SK-N-SH treated with all-trans-retinoic acid at 6 μM for 48 hours (cell line): ENCODE measurements at regions not wholly inside any gene's neighbourhood (a gene's known extent, or its start where the extent isn't known, plus 50 kb on each side); places are given as distances from the start of the nearest gene placed in this dataset.

Source experiments
- ATAC-seq: fragments of 200-7000 bp; cut with Tn5 transposase; 3 replicates; pipeline ENCODE4 v1.9.1; 2020; ENCODE audit warnings: mild to moderate bottlenecking, moderate library complexity
- BACH2 ChIP-seq: fragments of 250-450 bp; sonication (Bioruptor Pico); IDR thresholded peaks from 2 replicates; pipeline ENCODE4 v1.9.0; 2021; ENCODE audit warnings: mild to moderate bottlenecking, borderline replicate concordance
- CREB5 ChIP-seq: fragments of 250-450 bp; sonication (Bioruptor Pico); IDR thresholded peaks from 2 replicates; pipeline ENCODE4 v1.5.1; 2020; ENCODE audit warnings: low read depth, mild to moderate bottlenecking, moderate library complexity
- CSRNP3 ChIP-seq: fragments of 250-450 bp; sonication (Bioruptor Pico); IDR thresholded peaks from 2 replicates; pipeline ENCODE4 v1.5.1; 2021; ENCODE audit warnings: mild to moderate bottlenecking, moderate library complexity
- ESRRG ChIP-seq: fragments of 250-450 bp; sonication (Bioruptor Pico); IDR thresholded peaks from 2 replicates; pipeline ENCODE4 v1.6.1; 2021; ENCODE audit warnings: mild to moderate bottlenecking
- GLIS3 ChIP-seq: fragments of 250-450 bp; sonication (Bioruptor Pico); IDR thresholded peaks from 2 replicates; pipeline ENCODE4 v1.5.0; 2020; ENCODE audit warnings: mild to moderate bottlenecking, moderate library complexity
- ISL1 ChIP-seq: fragments of 250-450 bp; sonication (Bioruptor Pico); IDR thresholded peaks from 2 replicates; pipeline ENCODE4 v2.1.2; 2022; ENCODE audit warnings: mild to moderate bottlenecking, moderate library complexity
- OSR1 ChIP-seq: fragments of 250-450 bp; sonication (Bioruptor Pico); IDR thresholded peaks from 2 replicates; pipeline ENCODE4 v1.8.0; 2022; ENCODE audit warnings: moderate library complexity, mild to moderate bottlenecking, inconsistent platforms
- PATZ1 ChIP-seq: fragments of 250-450 bp; sonication (Bioruptor Pico); IDR thresholded peaks from 2 replicates; pipeline ENCODE4 v1.8.0; 2020; ENCODE audit warnings: mild to moderate bottlenecking, moderate library complexity, borderline replicate concordance
- POU6F1 ChIP-seq: fragments of 250-450 bp; sonication (Bioruptor Pico); IDR thresholded peaks from 2 replicates; pipeline ENCODE4 v1.8.0; 2021; ENCODE audit warnings: low read depth, mild to moderate bottlenecking, moderate library complexity, borderline replicate concordance
- PPARA ChIP-seq: fragments of 250-450 bp; sonication (Bioruptor Pico); IDR thresholded peaks from 2 replicates; pipeline ENCODE4 v1.5.0; 2020; ENCODE audit warnings: mild to moderate bottlenecking, borderline replicate concordance
- RARB ChIP-seq: fragments of 250-450 bp; sonication (Bioruptor Pico); IDR thresholded peaks from 2 replicates; pipeline ENCODE4 v1.8.0; 2021; ENCODE audit warnings: mild to moderate bottlenecking, moderate library complexity
- SNAI2 ChIP-seq: fragments of 250-450 bp; sonication (Bioruptor Pico); IDR thresholded peaks from 2 replicates; pipeline ENCODE4 v1.5.0; 2020; ENCODE audit warnings: mild to moderate bottlenecking, moderate library complexity
- TCF4 ChIP-seq: fragments of 250-450 bp; sonication (Bioruptor Pico); IDR thresholded peaks from 2 replicates; pipeline ENCODE4 v1.8.0; 2021; ENCODE audit warnings: mild to moderate bottlenecking, moderate library complexity, borderline replicate concordance
- TOX ChIP-seq: fragments of 250-450 bp; sonication (Bioruptor Pico); IDR thresholded peaks from 2 replicates; pipeline ENCODE4 v1.8.0; 2021; ENCODE audit warnings: mild to moderate bottlenecking, moderate library complexity, borderline replicate concordance
- ZFP3 ChIP-seq: fragments of 250-450 bp; sonication (Bioruptor Pico); IDR thresholded peaks from 2 replicates; pipeline ENCODE4 v1.5.0; 2020; ENCODE audit warnings: mild to moderate bottlenecking, moderate library complexity
- ZNF565 ChIP-seq: fragments of 450-650 bp; formaldehyde crosslinking; conservative IDR thresholded peaks from 2 replicates; pipeline ENCODE4 v1.5.0; 2020; ENCODE audit warnings: low read depth, mild to moderate bottlenecking, moderate library complexity
- ZNF70 ChIP-seq: fragments of 450-650 bp; formaldehyde crosslinking; IDR thresholded peaks from 2 replicates; pipeline ENCODE4 v1.5.0; 2020; ENCODE audit warnings: mild to moderate bottlenecking, moderate library complexity
- ZNF8 ChIP-seq: fragments of 450-650 bp; formaldehyde crosslinking; IDR thresholded peaks from 2 replicates; pipeline ENCODE4 v1.5.0; 2020; ENCODE audit warnings: mild to moderate bottlenecking, moderate library complexity

- TF ChIP-seq POU6F1 (CRISPR knock-in tag), result no peak
- TF ChIP-seq, all 23 proteins: peak for 0
These were observed 79.3 kb upstream of the FZD10 start (continued) for GRCh38 chr12:130083002-130083401.

- TF ChIP-seq TOX (CRISPR knock-in tag) (no peak), GLIS3 (CRISPR knock-in tag) (no peak), POU6F1 (CRISPR knock-in tag) (no peak)
- no peak for ATAC-seq
These were observed 78.5 kb upstream of the FZD10 start for GRCh38 chr12:130083734-130084133.

GRCh38 chr12:130084359-130084758, 77.9 kb upstream of the FZD10 start:
- TF ChIP-seq GLIS3 (CRISPR knock-in tag) (no peak), RARB (CRISPR knock-in tag) (no peak), ZNF8 (CRISPR knock-in tag) (no peak), SNAI2 (CRISPR knock-in tag) (no peak), ESRRG (no peak), BACH2 (no peak), TOX (CRISPR knock-in tag) (no peak), ZFP3 (CRISPR knock-in tag) (no peak), CREB5 (CRISPR knock-in tag) (no peak)
- no peak for ATAC-seq

GRCh38 chr12:130086248-130086647, 76.0 kb upstream of the FZD10 start:
- no peak for TF ChIP-seq ESRRG
- no peak for TF ChIP-seq ZNF565
- TF ChIP-seq PPARA (CRISPR knock-in tag), result no peak
- TF ChIP-seq ZNF70 (CRISPR knock-in tag), result no peak
- TF ChIP-seq ISL1 (CRISPR knock-in tag), result no peak
- no peak for TF ChIP-seq OSR1
- TF ChIP-seq BACH2, result no peak
- TF ChIP-seq SNAI2 (CRISPR knock-in tag), result no peak
- TF ChIP-seq TCF4 (CRISPR knock-in tag), result no peak
- no peak for TF ChIP-seq CSRNP3 (CRISPR knock-in tag)
- TF ChIP-seq POU6F1 (CRISPR knock-in tag), result no peak
- TF ChIP-seq TOX (CRISPR knock-in tag), result no peak
- no peak for TF ChIP-seq GLIS3 (CRISPR knock-in tag)
- TF ChIP-seq PATZ1, result no peak
- ATAC-seq, result no peak
